ENCODE measurements at regions not wholly inside any gene's neighbourhood (a gene's known extent, or its start where the extent isn't known, plus 50 kb on each side); places are given as distances from the start of the nearest gene placed in this dataset.
"Not testable (repeated sequence)": the region's sequence is repeated elsewhere in the genome, so short reads cannot be mapped to it uniquely, and the experiment has no call there.

- no peaks in the 10 kb centered on the region for H3K36me3 ChIP-seq (ENCODE audit: control insufficient read depth, insufficient read depth, low read length, severe bottlenecking)
- DNase-seq (ENCODE audit: low read depth) = no peak
- H3K27me3 ChIP-seq (replicated peaks; ENCODE audit: control insufficient read depth, insufficient read depth, low read length) = no peaks in the 10 kb centered on the region
- no peaks in the 10 kb centered on the region for H3K9me3 ChIP-seq (ENCODE audit: control insufficient read depth, low read length)
- H3K4me1 ChIP-seq (ENCODE audit: control insufficient read depth, insufficient read depth, low read length) = peaks cover 24% of the 10 kb centered on the region
- no peak overlapping the region for H3K9ac ChIP-seq (ENCODE audit: low read length)
- no peak overlapping the region for H3K4me3 ChIP-seq (ENCODE audit: low read length)
Measured at GRCh38 chr9:73053543-73053942, 98.1 kb upstream of the ANXA1 start.

- Histone ChIP-seq H3K27me3 (replicated peaks; ENCODE audit: control insufficient read depth, insufficient read depth, low read length) (no peaks in the 10 kb centered on the region), H3K36me3 (ENCODE audit: control insufficient read depth, insufficient read depth, low read length, severe bottlenecking) (no peaks in the 10 kb centered on the region), H3K4me1 (ENCODE audit: control insufficient read depth, insufficient read depth, low read length) (peaks cover 24% of the 10 kb centered on the region), H3K9me3 (ENCODE audit: control insufficient read depth, low read length) (no peaks in the 10 kb centered on the region), H3K9ac (ENCODE audit: low read length) (peak overlapping the region; percentile 70), H3K4me3 (ENCODE audit: low read length) (peak overlapping the region; percentile 55)
- DNase-seq (ENCODE audit: low read depth) = peak; percentile 55
Measured at GRCh38 chr9:73050887-73051550, 98.2 kb upstream of the ALDH1A1 start.

GRCh38 chr9:73050065-73050816 is 97.4 kb upstream of the ALDH1A1 start:
- Histone ChIP-seq H3K9ac (ENCODE audit: low read length) (peak overlapping the region; percentile 70), H3K4me1 (ENCODE audit: control insufficient read depth, insufficient read depth, low read length) (peaks cover 24% of the 10 kb centered on the region), H3K9me3 (ENCODE audit: control insufficient read depth, low read length) (no peaks in the 10 kb centered on the region), H3K36me3 (ENCODE audit: control insufficient read depth, insufficient read depth, low read length, severe bottlenecking) (no peaks in the 10 kb centered on the region), H3K4me3 (ENCODE audit: low read length) (peak overlapping the region; percentile 55), H3K27me3 (replicated peaks; ENCODE audit: control insufficient read depth, insufficient read depth, low read length) (no peaks in the 10 kb centered on the region)
- peak; percentile 83 for DNase-seq (ENCODE audit: low read depth)

GRCh38 chr9:73049280-73049679 is 96.4 kb upstream of the ALDH1A1 start:
- H3K4me1 ChIP-seq (ENCODE audit: control insufficient read depth, insufficient read depth, low read length) = peaks cover 24% of the 10 kb centered on the region
- no peaks in the 10 kb centered on the region for H3K27me3 ChIP-seq (replicated peaks; ENCODE audit: control insufficient read depth, insufficient read depth, low read length)

GRCh38 chr9:73046769-73047168 is 93.9 kb upstream of the ALDH1A1 start:
- Histone ChIP-seq H3K9ac (ENCODE audit: low read length) (no peak overlapping the region), H3K36me3 (ENCODE audit: control insufficient read depth, insufficient read depth, low read length, severe bottlenecking) (no peaks in the 10 kb centered on the region), H3K4me3 (ENCODE audit: low read length) (no peak overlapping the region), H3K4me1 (ENCODE audit: control insufficient read depth, insufficient read depth, low read length) (peaks cover 28% of the 10 kb centered on the region), H3K27me3 (replicated peaks; ENCODE audit: control insufficient read depth, insufficient read depth, low read length) (no peaks in the 10 kb centered on the region), H3K9me3 (ENCODE audit: control insufficient read depth, low read length) (no peaks in the 10 kb centered on the region)
- DNase-seq (ENCODE audit: low read depth) = no peak

More at GRCh38 chr9:73049280-73049679, 96.4 kb upstream of the ALDH1A1 start:
- H3K9ac ChIP-seq (ENCODE audit: low read length) = no peak overlapping the region
- H3K9me3 ChIP-seq (ENCODE audit: control insufficient read depth, low read length) = no peaks in the 10 kb centered on the region
- no peak for DNase-seq (ENCODE audit: low read depth)
- H3K4me3 ChIP-seq (ENCODE audit: low read length) = no peak overlapping the region
- no peaks in the 10 kb centered on the region for H3K36me3 ChIP-seq (ENCODE audit: control insufficient read depth, insufficient read depth, low read length, severe bottlenecking)

- not testable (repeated sequence) for H3K9ac ChIP-seq (ENCODE audit: low read length); H3K27me3 ChIP-seq (replicated peaks; ENCODE audit: control insufficient read depth, insufficient read depth, low read length); DNase-seq (ENCODE audit: low read depth); H3K36me3 ChIP-seq (ENCODE audit: control insufficient read depth, insufficient read depth, low read length, severe bottlenecking); H3K4me3 ChIP-seq (ENCODE audit: low read length); H3K9me3 ChIP-seq (ENCODE audit: control insufficient read depth, low read length)
- H3K4me1 ChIP-seq (ENCODE audit: control insufficient read depth, insufficient read depth, low read length) = peaks cover 15% of the 10 kb centered on the region
Measured at GRCh38 chr9:73044776-73045175, 91.9 kb upstream of the ALDH1A1 start.

GRCh38 chr9:73042155-73042554 is 89.3 kb upstream of the ALDH1A1 start:
- Histone ChIP-seq H3K9me3 (ENCODE audit: control insufficient read depth, low read length) (no peaks in the 10 kb centered on the region), H3K9ac (ENCODE audit: low read length) (no peak overlapping the region), H3K27me3 (replicated peaks; ENCODE audit: control insufficient read depth, insufficient read depth, low read length) (no peaks in the 10 kb centered on the region), H3K4me1 (ENCODE audit: control insufficient read depth, insufficient read depth, low read length) (peaks cover 33% of the 10 kb centered on the region), H3K4me3 (ENCODE audit: low read length) (no peak overlapping the region), H3K36me3 (ENCODE audit: control insufficient read depth, insufficient read depth, low read length, severe bottlenecking) (no peaks in the 10 kb centered on the region)
- DNase-seq (ENCODE audit: low read depth) = peak; percentile 58

- no peaks in the 10 kb centered on the region for H3K9me3 ChIP-seq (ENCODE audit: control insufficient read depth, low read length)
- peak overlapping the region; percentile 70 for H3K4me3 ChIP-seq (ENCODE audit: low read length)
- no peaks in the 10 kb centered on the region for H3K36me3 ChIP-seq (ENCODE audit: control insufficient read depth, insufficient read depth, low read length, severe bottlenecking)
- DNase-seq (ENCODE audit: low read depth) = peak; percentile 92
- H3K27me3 ChIP-seq (replicated peaks; ENCODE audit: control insufficient read depth, insufficient read depth, low read length) = no peaks in the 10 kb centered on the region
- peak overlapping the region; percentile 78 for H3K9ac ChIP-seq (ENCODE audit: low read length)
- peaks cover 35% of the 10 kb centered on the region for H3K4me1 ChIP-seq (ENCODE audit: control insufficient read depth, insufficient read depth, low read length)
Measured at GRCh38 chr9:73039271-73040263, 86.7 kb upstream of the ALDH1A1 start.

GRCh38 chr9:73038613-73039012 is 85.8 kb upstream of the ALDH1A1 start:
- Histone ChIP-seq H3K4me1 (ENCODE audit: control insufficient read depth, insufficient read depth, low read length) (peaks cover 35% of the 10 kb centered on the region), H3K36me3 (ENCODE audit: control insufficient read depth, insufficient read depth, low read length, severe bottlenecking) (no peaks in the 10 kb centered on the region), H3K9ac (ENCODE audit: low read length) (peak overlapping the region; percentile 78), H3K9me3 (ENCODE audit: control insufficient read depth, low read length) (no peaks in the 10 kb centered on the region), H3K27me3 (replicated peaks; ENCODE audit: control insufficient read depth, insufficient read depth, low read length) (no peaks in the 10 kb centered on the region), H3K4me3 (ENCODE audit: low read length) (peak overlapping the region; percentile 70)
- peak; percentile 78 for DNase-seq (ENCODE audit: low read depth)

GRCh38 chr9:73038089-73038509 is 85.2 kb upstream of the ALDH1A1 start:
- Histone ChIP-seq H3K9me3 (ENCODE audit: control insufficient read depth, low read length) (no peaks in the 10 kb centered on the region), H3K27me3 (replicated peaks; ENCODE audit: control insufficient read depth, insufficient read depth, low read length) (no peaks in the 10 kb centered on the region), H3K4me1 (ENCODE audit: control insufficient read depth, insufficient read depth, low read length) (peaks cover 35% of the 10 kb centered on the region), H3K36me3 (ENCODE audit: control insufficient read depth, insufficient read depth, low read length, severe bottlenecking) (no peaks in the 10 kb centered on the region), H3K9ac (ENCODE audit: low read length) (peak overlapping the region; percentile 78), H3K4me3 (ENCODE audit: low read length) (peak overlapping the region; percentile 70)
- DNase-seq (ENCODE audit: low read depth) = peak; percentile 27

GRCh38 chr9:73037613-73038012 is 84.8 kb upstream of the ALDH1A1 start:
- H3K4me3 ChIP-seq (ENCODE audit: low read length) = peak overlapping the region; percentile 70
- no peaks in the 10 kb centered on the region for H3K36me3 ChIP-seq (ENCODE audit: control insufficient read depth, insufficient read depth, low read length, severe bottlenecking)
- no peaks in the 10 kb centered on the region for H3K9me3 ChIP-seq (ENCODE audit: control insufficient read depth, low read length)
- DNase-seq (ENCODE audit: low read depth) = no peak
- H3K9ac ChIP-seq (ENCODE audit: low read length) = peak overlapping the region; percentile 78
- peaks cover 35% of the 10 kb centered on the region for H3K4me1 ChIP-seq (ENCODE audit: control insufficient read depth, insufficient read depth, low read length)
- no peaks in the 10 kb centered on the region for H3K27me3 ChIP-seq (replicated peaks; ENCODE audit: control insufficient read depth, insufficient read depth, low read length)
